Stimulated activated CD8-positive, alpha-beta memory T cell treated with anti-CD3 and anti-CD28 coated beads, Interleukin-7, amount 100 ng/mL, for 48 hours (primary cell): ENCODE measurements at regions not wholly inside any gene's neighbourhood (a gene's known extent, or its start where the extent isn't known, plus 50 kb on each side); places are given as distances from the start of the nearest gene placed in this dataset.

ENCODE experiments used
- DNase-seq, 2 donors: peaks; one replicate each; pipeline ENCODE4 v3.0.0-alpha.2; 2020; ENCODE audit warnings: low read depth in 1 of 2; ENCODE audit errors: extremely low read depth in 1 of 2

DNA sequence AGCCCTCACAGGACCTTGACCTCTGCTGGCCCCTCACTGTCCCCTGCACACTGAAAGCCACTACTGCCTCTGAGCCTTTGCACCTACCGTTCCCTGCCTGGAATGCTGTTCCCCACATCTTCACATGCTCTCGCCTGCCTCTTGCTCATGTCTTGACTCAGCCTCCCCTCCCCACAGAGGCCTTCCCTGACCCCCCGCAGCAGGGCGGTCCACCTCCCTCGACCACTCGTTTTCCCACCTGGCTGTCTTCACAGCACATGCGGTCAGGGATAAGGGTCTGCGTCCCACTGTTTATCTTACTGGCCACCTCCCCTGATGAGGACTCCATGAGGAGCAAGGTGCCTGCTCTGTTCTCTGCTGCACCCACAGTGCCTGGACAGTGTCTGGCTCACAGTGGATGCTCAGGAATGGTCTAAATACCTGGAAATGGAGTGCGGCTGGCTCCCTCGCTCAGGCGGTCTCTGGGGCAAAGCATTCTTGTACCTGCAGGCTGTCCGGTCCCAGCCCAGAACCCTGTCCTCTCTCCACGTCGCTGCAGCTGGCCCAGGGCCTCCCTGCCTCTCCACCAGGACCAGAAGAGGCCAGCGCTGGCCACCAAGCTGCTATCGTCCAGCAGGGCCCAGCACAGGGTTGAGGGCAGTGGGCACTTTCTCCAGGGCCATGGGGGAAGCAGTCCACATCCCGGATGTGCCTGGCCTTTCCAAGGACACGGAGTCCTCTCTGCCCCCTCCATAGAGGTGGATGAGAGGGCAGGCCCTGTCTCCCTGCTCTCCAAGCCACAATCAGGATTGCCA is 107.4 kb downstream of the NCOR2 start:
- DNase-seq = no peak

DNA sequence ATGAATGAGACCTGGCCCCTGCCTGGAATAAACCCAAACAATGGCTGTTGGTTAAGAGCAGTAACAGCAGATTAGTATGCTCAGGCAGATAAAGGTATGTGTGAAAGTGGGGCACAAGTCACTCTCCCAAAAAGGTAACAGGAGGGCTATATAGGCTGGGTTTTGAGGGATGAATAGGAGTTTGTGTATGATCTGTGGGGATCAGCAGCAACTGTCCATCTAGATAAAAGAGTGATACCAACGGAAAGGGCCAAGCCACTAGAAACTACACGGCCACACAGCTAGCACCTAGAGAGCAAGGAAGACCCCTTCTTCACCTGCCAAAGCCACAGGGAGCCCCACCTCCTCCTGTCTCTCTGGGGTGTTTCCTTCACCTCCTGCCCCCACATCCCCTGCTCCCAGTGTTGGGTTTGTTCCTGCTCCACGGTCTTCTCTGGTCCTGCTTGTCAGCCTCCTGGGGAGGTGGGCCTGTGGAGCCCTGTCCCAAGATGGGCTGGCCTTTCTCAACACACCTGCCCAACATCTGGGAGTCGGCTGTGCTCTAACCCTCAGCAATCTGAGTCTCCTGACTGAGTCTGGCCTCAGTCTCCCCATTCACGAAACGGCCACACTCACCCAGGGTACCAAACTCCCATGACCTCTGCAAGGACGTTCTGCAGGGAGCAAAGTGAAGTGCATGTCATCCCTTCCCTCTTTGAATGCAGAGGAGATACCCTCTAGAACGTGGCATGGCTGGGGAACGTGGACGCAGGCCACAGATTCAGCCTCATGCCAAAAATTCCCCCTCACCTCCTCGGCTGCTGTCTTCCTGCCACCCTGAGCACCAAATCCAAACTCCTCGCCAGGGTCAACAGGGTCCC is 108.2 kb downstream of the NCOR2 start:
- no peak for DNase-seq

DNA sequence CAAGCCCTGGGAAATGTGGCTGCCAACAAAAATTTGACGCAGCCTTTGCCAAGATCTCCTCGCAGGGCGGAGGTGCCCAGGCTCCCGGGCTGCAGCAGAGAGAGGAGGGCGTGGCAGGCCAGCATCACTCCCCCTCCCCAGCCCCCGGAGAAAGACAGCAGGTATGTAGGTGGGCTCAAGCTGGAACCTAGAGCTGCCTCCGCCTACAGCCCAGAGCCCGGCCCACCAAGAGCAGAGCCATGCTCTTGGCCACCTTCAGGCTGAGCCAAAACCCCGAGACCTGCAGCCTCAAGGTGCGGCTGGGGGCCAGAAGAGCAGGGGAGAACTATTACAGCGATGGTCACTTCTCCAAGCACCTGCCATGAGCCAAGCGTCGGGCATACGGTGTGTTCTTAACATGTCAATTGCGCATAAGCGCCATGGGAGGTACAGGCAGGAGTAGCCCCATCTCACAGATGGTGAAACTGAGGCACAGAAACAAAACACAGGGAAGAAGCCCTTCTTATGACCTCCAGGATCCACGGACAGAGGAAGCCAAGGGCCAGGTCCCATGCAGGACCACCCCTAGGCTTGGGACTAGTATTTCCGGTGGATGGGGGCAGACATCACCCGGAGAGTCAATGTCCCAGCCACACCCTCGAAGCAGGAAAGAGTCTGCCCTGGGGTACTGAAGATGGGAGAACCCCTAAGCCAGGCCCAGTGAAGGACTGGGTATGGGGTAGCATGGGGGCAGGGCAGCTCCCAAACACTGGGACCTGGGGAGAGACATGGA is 109.0 kb downstream of the NCOR2 start:
- no peak for DNase-seq

DNA sequence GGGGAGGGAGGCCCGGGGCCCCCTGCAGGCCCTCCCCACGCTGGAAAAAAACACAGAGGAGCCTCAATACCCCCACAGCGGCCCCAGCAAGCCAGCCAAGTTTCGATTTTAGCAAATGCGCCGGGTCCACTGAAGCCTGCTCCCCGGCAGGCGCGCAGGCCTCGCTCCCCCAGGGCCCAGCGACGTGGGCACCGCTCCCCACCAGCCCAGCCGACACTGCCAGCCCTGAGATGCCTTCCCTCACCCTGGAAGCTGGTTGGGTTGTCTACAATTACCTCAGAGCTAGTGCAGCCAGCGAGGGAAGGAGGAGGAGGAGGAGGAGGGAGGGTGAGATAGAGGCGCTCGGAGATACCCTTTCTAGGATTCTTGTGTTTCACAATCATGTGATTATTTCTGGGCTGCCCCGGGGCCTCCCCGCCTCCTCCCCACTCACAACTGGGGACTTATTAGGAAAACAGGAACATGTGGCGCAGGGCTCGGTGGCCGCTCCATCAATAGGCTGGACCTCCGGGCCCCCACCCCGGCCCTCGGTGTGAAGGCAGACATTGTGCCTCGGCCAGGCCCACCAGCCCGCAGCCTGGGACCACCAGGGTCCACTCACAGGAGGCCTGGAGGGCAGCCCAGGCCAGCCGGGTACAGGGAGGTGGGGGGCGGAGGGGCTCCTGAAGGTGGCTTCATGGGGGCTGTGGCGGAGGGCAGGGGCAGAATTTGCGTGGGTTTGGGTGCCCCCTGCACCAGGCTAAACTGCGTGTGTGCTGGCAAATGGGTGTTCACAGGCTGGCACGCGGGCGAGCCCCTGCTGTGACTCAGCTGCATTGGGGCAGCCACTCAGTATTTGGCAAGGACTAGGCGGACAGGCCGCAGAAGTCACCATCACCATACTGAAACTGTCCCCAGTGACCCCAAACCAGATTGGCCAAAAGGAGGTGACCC is 109.9 kb downstream of the NCOR2 start:
- DNase-seq = peak in 1 of 2 donors; percentile 40

DNA sequence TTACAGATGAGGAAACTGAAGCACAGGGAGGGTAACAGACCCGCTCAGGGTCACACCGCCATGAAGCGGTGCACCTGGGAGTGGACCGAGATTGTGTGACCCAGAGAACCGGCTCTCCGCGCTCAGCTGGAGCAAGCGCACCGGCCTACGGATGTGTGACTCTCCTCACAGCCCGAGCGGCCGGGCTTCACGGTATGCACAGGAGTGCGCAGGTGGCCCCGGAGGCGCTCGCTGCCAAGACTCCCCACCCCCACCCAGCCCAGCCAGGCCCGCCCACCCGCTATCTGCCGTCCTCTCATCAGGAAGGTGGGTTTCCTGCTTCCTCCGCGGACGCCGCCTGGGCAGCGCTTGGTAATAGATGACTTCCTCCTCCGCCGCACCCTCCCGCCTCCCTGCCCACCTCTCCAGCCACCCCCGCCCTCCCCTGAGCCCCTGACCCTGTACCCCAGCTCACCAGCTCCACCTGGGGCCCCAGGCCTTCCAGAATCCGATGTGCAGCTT is 110.7 kb downstream of the NCOR2 start:
- no peak for DNase-seq

DNA sequence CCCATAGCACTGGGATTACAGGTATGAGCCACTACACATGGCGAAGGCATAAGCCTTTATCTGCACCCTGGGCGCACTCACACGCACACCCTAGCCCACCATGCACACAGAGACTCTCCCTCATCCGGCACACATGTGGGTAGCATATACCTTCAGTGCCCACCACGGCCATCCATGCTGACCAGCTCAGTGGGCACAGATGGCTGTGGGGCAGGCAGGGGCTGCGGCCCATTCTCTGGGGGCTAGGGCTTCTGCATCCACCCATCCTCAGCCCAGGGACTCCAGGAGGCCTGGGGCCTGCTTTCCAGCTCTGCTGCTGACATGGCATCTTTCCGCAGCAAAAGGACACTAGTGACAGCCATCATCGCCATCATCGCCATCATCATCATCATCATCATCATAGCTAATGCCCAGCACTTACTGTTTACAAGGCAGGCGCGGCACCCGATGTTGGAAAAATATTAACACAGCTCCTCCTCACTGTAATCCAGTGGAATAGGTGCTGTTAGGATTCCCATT is 111.2 kb downstream of the NCOR2 start:
- no peak for DNase-seq

DNA sequence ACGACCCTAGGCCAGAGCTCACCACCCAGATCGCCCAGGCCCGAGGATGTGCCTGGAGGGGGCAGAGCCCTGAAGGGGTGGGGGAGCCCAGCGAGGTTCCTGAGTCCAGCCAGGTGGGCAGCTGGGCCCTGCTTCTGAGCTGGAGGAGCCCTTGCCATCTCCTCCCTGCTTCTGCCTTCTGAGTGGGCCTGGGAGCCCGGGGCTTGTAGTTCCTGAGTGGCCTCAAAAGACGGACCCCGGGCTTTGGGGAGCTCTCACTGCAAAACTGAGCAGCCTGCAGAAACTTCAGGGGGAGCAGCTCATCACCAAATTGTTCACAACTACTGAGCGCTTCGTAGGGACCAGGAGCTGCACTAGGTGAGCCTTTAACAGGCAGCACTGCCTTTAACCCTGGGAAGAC is 112.1 kb downstream of the NCOR2 start:
- no peak for DNase-seq

DNA sequence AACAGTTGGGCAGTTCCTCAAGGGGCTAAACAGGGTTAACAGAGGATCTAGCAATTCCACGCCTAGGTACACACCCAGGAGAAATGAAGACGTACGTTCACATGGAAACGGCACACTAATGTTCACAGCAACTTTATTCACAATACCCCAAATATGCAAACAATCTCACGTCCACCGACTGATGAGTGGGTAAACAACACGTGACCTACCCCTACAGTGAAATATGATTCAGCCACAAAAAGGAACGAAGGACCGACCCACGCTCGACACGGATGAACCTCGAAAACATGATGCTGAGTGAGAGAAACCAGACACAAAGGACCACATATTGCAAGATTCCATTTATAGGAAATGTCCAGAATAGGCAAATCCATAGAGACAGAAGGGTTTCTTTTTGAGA is 112.7 kb downstream of the NCOR2 start:
- no peak for DNase-seq

DNA sequence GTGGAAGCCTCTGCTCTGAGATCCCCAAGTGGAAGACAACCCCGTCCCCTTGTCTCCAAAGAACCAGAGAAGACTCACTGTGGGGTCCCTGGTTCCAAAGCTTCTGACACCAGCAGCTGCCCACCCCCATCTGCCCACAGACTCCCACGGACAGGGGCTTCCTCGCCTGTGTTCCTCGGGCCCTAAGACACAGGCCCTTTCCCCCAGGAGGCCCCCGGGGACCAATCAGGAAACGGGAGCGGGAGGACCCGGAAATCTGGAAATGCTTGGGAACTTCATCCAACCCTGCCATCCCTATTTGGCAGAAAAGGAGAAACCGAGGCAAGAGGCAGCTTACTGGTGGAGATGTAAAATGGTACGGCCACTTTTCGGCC is 113.1 kb downstream of the NCOR2 start:
- no peak for DNase-seq

DNA sequence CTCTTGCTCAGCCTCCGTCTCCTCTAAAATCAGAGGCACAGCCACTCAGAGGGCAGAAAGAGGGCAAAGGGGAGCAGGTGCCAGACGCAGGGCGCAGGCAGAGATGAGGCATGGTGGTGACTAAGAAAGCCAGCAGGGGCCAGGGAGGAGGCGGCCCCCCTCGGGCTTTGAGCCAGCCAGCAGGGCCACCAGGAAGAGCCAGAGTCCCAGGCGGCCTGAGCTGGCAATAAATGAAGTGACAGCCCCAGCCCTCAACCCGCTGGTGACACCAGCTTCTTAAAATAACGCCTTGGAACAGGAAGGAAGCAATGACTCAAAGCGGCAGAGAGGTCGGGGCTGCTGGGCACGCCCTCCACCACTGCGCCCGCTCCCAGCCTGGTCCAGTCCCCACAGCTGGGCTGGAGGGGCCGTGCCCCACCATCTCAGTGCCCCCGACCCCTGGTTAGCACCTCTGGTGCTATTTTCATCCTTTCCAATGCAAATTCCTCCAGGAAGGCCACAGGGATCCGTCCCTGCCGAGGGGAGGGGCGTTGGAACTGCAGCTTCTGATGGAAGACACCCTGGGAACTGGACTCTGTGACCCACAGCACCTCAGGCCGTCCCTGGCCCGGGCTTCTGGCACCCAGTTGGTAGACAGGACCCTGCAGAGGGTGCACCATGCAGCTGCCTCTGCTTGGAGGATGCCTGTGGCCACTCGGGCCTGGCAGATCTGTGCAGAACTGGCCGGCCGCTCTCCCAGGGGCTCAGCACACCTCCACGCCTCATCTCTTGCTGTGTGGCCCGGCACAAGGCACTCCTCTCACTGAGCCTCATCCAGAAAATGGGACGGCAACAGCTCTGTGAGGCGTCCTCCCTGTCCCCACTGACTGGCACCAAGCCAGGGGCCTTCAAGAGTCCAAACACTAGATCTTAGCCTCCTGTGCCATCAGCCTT is 113.7 kb downstream of the NCOR2 start:
- peak; percentile 75 to 84 for DNase-seq

DNA sequence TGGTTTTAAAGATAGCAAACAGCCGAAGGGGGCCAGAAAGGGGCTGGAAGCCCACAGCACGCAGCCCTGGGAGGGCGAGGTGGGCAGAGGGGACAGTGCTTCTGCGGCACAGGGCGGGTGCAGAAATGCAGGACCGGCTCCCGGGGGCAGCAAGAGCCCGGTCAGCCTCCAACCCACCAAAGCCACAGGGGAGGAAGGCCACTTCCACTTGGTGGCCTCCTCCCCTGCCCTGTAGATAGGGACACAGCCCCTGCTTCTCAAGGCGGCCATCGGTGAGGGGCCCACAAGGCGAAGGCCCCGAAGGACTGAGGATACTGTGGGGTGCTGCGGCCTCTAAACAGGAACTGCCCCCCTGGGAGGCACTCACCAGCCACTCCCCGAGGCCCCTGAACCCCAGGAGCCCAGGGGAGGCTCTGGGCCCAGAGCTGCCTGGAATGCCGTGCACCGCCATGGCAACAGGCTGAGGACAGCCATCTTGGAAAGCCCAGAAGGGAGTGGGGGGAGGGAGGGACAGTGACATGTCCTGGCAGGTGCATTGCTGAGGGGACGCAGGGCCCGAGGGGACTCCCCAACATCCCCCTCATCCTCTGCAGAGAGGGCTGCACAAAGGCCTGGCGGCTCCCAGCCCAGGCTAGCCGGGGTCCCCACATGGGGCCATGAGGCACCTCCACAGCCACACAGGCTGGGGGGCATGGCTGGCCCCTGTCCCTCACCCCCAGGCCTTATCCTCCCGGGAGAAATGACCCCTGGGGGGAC is 114.7 kb downstream of the NCOR2 start:
- no peak for DNase-seq

DNA sequence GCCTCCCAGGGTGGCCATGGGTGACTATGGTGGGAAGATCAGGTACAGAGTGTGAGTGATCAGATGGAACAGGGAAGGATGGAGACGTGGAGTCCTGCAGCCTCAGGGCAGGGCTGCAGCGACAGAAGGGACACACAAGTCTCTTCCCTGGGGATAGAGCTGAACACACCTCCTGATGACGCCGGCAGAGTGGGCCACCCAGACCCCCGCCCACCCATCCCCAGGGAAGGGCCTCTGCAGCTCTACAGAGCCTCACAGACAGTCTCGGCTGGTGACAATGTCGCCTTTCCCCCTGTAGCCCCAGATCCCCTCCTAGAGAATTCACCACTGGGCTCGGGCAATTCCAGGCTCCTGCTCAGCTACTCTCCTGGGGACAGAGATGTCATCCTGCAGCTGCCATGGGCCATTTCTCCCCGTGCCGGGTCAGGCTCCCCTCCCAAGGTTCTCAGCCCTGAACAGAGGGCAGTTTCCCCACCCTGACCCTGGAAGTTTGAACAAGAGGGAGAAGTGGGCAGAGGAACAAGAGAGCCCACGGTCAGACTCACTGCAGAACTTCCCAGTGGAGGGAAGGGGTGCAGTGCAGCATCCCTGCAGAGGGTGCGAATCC is 115.7 kb downstream of the NCOR2 start:
- no peak for DNase-seq

DNA sequence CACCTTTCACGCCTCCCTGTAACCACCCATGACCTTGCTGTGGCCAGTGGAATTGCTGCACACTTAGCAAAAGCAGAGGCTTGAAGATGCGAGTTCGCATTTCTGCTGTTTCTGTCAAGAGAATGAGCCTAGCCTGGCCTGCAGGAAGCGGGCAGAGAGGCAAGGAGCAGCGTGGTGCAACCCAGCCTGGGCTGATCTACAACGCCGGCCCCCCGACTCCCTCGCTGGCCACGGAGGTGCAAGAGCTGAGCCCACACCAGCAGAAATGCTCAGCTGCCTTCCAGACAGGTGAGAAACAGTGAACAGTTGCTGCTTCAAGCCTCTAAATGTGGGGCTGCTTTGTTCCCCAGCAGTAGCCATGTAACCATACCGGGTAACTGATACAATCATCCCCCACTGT is 116.4 kb downstream of the NCOR2 start:
- DNase-seq = no peak

DNA sequence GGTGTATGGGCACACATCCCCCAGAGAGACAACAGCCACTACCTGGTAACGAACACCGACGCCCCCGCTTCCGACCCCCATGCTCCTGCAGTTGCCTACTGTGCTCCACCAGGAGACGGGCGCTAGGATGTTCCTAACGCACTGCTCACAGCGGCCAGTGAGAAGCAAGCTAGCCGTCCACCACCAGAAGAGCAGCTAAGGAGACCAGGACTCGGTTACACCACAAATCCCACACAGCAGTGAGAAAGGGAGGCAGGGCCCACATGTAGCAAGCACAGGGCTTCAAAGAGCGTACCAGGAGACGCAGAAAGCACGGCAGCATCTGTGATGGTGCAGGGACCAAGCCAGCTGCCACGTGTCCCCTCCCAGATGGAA is 117.0 kb downstream of the NCOR2 start:
- DNase-seq = no peak

DNA sequence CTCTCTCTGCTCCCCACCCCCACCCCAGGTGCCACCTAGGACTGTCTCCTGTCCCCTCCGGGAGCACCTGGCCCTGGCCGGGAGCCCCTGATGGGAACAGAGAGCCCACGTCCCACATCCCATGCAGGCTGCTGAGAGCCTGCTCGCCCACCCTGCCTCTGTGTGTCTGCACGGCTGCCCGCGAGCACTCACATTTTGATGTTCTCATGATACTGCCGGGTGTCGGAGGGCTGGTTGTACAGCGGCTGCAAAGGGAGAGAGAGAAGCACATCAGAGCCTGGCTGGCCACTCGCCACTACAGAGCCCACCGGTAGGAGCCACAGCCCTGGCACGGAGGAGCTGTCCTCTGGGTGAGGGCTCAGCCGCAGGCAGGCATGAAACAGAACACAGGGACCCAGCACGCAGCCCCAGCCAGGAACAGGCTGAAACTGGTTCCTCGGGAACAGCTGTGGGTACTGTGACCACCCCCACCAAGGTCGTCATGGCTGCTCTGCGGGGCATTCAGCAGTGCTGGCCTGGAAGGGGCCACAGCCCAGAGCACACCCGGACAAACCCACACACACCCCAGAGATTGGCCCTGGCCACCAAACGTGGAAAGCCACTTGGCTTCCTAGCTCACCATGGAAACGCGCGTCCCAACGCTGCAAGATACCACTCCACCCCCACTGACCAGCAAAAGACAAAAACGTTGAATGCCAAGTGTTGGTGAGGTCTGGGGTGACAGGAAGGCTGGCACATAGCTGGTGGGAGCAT is 117.6 kb downstream of the NCOR2 start:
- DNase-seq = no peak

DNA sequence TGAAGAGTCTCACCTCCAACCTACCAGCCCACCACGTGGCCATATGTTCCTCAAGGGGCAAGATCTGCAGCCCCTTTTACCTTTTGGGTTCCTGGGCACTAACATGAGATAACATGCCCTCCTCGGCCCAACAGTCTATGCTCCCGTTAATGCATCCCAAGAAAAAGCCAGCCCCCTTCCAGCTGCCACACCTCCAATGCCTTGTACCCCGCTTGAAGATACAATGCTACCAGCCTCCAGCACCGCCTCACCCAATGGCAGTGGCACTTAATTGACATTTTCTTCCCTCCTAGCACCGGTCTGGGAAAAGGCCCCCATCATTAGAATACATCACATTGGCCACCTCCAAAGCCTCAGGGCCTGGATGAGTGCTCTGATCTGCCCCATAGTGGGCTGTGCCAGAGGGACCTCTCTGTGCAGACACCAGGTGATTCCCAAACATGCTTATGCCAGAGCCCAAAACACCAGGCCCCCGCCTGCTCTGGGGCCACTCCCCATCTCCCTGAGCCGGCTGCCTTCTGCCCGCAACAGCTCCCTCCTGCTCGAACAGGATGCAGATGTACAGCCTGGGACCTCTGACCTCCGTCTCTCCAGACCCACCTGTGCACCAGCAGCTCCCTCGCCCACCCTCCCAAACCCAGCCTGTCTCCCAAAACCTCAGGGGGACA is 118.3 kb downstream of the NCOR2 start:
- DNase-seq = no peak
